NCI-H446 treated with DMSO at 0.1 percent for 48 hours (cell line): ENCODE measurements at regions not wholly inside any gene's neighbourhood (a gene's known extent, or its start where the extent isn't known, plus 50 kb on each side); places are given as distances from the start of the nearest gene placed in this dataset.
"Not testable (repeated sequence)": the region's sequence is repeated elsewhere in the genome, so short reads cannot be mapped to it uniquely, and the experiment has no call there.

Experiments
- DNase-seq: peaks from one replicate; lab custom pipeline; 2025; lab: John Stamatoyannopoulos, UW

- not testable (repeated sequence) for DNase-seq
Observed at GRCh38 chr12:131633610-131634009, 77.3 kb upstream of the SFSWAP start.

DNA sequence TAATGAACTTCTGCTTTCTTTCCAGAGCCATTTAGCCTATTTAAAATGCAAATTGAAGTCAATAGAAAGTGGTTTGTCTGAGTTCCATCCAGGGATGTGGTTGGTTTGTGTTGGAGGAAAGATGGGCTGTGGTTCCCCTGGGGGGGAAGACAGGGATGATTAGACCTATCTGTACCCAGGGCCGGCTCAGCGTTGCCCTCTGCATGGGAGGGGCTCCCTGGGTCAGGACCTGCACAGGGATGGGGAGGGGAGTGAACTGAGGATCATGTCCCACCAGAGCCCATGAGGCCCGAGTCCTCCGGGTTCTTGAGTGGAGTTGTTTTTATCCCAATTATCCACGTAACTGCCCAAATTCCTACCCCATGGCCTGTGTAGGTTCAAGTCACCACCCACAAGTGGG is 76.9 kb upstream of the SFSWAP start:
- no peak for DNase-seq

- not testable (repeated sequence) for DNase-seq
Observed at GRCh38 chr12:131635012-131635411, 75.9 kb upstream of the SFSWAP start.

GRCh38 chr12:131635491-131636122 is 75.3 kb upstream of the SFSWAP start:
- no peak for DNase-seq

GRCh38 chr12:131636266-131636665 is 74.6 kb upstream of the SFSWAP start:
- no peak for DNase-seq

GRCh38 chr12:131636940-131637750 is 73.7 kb upstream of the SFSWAP start:
- DNase-seq: no peak

DNA sequence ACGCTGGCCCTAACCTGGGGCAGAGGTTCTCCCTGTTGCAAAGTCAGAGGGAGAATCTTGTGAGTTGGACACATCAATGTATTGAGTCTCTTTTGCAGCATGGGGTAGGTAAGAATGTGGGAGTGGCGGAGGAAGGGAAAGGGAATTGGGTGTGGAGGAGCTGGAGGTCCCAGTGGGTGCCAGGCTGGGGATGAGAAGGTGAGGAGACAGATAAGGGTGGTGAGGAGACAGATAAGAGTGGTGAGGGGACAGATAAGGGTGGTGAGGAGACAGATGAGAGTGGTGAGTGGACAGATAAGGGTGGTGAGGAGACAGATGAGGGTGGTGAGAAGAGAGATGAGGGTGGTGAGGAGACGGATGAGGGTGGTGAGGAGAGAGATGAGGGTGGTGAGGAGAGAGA is 72.9 kb upstream of the SFSWAP start:
- DNase-seq: no peak

DNA sequence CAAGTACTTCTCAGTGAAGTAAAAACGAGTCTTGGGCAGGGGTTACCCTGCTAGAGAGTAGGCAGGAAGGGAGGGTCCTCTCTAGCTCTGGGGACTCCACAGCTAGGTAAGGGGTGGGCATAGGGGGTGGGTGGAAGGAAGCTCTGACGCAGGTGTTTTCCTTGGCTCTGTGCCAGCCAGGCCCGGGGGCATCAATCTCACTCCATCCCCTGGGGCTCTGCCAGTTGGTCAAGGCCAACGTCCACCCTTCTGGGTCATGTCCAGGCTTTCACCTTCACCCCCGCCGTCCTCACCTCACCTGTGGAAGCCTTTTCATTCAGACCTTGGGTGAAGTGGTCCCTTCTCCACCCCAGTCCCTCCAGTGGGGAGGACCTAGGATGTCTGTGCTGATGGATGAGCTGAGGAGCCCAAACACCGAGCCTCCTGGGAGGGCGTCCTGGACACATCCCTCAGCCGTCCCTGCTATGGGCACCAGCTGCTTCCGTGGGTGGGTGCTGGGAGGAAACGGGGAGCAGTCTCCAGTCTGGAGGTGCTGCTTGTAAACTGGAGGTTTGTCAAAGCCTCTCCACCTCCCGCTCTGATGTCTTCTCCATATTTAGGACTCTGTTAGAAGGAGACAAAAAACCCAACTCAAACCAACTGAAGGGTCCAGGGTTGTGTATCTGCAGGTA is 71.5 kb upstream of the SFSWAP start:
- no peak for DNase-seq

GRCh38 chr12:131640525-131640924 is 70.4 kb upstream of the SFSWAP start:
- no peak for DNase-seq

GRCh38 chr12:131641315-131641714 is 69.6 kb upstream of the SFSWAP start:
- DNase-seq: no peak

DNA sequence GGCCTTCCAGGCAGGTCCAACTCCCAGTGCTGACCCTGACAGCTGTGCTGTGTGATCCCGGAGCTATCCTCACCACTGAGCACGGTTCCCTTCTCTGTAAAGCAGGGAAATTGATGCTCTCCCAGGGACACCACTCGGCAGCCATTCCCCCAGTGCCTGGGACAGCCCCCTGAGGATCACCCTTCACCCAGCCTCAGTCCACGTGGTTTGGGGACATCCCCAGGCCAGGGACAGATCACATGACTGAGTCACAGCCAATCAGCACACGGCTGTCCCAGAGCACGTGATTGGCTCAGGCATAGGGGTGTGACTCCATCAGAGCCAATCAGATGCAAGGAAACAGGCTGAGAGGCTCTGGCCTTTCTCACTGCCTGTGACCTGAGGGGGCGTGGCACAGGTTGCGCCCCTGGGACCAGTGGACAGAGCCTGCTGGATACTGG is 68.8 kb upstream of the SFSWAP start:
- no peak for DNase-seq

- no peak for DNase-seq
Observed at GRCh38 chr12:131642771-131643170, 68.1 kb upstream of the SFSWAP start.

DNA sequence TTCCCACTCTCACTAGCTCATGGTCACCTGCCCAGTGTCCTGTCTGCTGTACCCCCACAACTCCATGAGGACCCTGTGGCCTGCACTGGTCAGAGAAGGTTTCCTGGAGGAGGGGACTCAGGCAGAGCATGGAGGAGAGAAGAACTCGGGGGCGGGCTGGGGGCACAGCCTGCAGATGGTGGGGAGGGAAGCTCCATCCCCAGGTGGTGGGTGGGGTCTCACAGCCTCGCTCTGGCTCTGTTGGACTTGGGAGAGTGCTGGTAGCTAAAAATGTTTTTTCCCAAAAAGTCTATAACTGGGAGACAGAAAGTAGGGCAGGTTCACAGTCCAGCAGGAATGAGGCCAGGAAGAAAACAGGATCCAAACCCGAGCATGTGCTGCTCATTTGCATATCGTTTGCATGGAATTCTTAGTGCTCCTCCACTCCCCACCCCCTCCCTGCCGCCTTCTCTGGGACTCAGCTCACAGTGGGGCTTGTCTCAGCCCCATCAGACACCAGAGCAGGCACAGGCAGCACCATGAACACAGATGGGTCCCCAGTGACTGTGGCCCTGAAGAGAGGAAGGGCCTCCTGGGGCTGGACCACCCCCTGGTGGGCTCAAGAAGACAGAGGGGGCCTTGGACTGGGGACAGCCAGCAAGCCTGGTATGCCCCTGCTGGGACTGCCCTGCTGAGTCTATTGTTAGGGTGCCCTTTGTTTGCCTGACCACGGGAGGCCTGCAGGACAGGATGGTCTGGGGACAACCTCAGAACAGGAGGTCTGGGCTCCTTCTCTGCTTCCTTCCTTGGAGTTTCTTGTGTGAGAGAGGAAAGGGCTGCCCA is 67.0 kb upstream of the SFSWAP start:
- no peak for DNase-seq

DNA sequence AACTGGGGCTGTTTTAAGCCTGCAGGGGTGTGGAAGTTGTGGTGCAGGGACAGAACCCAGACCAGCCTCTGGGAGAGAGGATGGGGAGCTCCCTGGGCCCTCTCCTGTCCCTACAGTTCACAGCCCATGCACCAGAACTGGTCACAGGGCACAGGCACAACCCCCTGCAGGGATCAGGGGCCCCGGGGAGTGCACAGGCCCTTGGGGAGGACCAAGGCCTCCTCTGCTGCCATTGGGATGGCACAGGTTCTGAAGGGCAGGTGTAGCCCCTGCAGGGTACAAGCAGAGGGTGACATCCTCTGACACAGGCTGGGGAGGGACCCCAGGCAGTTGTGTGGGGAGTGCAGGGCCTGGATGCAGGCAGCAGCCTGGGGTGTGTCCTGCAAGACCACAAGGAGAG is 66.4 kb upstream of the SFSWAP start:
- DNase-seq: no peak

GRCh38 chr12:131644917-131645316 is 66.0 kb upstream of the SFSWAP start:
- DNase-seq: not testable (repeated sequence)

DNA sequence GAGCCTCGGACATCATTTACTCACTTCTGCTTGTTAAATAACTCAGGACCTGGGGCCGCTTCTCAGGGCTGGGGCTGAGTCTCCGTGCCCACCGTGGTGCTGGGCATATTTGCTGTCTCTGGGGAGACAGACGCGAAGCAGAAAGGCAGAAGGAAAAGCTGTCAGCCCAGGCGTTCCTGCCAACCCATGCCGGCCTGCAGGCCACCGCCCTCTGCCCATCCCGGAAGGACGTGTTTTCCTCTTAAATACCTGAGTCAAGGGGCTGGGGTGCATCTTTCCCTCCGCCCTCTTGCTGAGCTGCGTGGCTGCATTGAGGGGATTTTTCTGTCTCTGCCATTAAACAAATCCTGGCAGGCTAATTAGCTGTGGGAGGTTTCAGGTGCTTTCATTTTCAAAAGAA is 65.3 kb upstream of the SFSWAP start:
- not testable (repeated sequence) for DNase-seq

GRCh38 chr12:131646444-131646843 is 64.4 kb upstream of the SFSWAP start:
- not testable (repeated sequence) for DNase-seq

DNA sequence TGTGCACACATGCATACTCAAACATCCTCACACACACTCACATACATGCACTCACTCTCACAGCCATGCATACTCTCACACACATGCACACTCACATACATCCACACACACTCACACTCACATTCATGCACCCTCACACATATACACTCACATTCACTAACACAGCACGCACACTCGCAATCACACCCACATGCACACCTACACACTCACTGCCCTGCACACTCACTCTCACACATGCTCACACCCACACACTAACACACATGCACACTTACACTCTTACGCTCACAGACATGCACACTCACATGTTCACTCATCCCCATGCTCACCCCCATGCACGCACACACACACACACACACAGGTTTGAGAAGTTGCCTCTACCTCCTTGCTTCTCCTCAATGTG is 63.2 kb upstream of the SFSWAP start:
- no peak for DNase-seq

GRCh38 chr12:131655469-131656174 is 55.3 kb upstream of the SFSWAP start:
- not testable (repeated sequence) for DNase-seq

DNA sequence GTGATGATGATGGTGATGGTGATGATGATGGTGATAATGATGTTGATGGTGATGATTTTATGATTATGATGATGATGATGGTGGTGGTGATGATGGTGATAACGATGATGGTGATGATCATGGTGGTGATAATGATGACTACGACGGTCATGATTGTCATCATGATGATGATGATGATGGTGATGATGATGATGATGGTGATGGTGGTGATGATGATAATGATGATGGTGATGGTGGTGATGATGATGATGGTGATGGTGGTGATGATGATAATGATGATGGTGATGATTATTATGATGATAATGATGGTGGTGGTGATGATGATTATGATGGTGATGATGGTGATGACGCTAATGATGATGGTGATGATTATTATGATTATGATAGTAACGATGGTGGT is 54.1 kb upstream of the SFSWAP start:
- DNase-seq: not testable (repeated sequence)

- DNase-seq: not testable (repeated sequence)
Observed at GRCh38 chr12:131658605-131659004, 52.3 kb upstream of the SFSWAP start.
